ENCODE measurements at regions not wholly inside any gene's neighbourhood (a gene's known extent, or its start where the extent isn't known, plus 50 kb on each side); places are given as distances from the start of the nearest gene placed in this dataset.

DNA sequence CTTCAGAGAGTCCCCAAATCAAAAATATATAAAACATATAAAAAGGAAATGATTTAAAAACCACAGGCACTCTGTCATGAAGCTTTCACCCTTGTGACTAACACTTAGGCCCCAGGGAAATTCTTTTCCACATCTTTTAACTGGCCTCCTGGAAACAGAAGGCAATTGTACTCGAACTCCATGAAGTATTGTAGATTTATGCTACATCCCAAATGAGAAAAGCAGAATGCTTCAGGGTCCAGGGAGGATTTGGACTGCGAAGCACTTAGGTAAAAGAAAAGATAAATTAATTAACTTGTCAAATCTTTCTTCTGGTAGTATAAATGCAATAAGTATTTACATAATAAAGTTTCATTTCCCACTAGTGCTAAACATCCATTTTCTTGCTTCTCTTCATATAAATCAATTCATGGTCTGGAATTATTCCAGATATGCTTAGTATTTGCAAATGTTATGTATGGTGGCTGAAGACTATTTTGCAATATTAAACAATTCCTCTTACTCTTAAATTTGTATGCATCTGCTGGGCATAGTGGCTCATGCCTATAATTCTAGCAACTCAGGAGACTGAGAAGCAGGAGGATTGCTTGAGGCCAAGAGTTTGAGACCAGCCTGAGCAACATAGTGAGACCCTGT is 64.9 kb upstream of the ELL2 start:
- FAIRE-seq, result no peak
- Histone ChIP-seq H3K27ac (ENCODE audit: low read depth in 2 of 2, low read length in 2 of 2) (no peak overlapping the region), H3K27me3 (ENCODE audit: control insufficient read depth, insufficient read depth, low read length) (no peaks in the 10 kb centered on the region), H3K4me3 (ENCODE audit: low read length in 3 of 3) (no peak overlapping the region), H3K9me3 (ENCODE audit: control insufficient read depth in 2 of 3, insufficient read depth in 1 of 3, low read length in 3 of 3) (no peaks in the 10 kb centered on the region), H3K36me3 (ENCODE audit: control insufficient read depth in 2 of 3, insufficient read depth in 3 of 3, low read length in 3 of 3) (no peaks in the 10 kb centered on the region), H3K4me1 (ENCODE audit: control insufficient read depth in 2 of 3, insufficient read depth in 2 of 3, low read depth in 1 of 3, low read length in 3 of 3) (no peaks in the 10 kb centered on the region), H3K9ac (ENCODE audit: low read length in 3 of 3) (no peak overlapping the region)
- DNase-seq, result peak in 1 of 5 donors; percentile 2
- intact Hi-C loops (cut with DNase I), result no loop called here
- TF ChIP-seq, protein P1, sequence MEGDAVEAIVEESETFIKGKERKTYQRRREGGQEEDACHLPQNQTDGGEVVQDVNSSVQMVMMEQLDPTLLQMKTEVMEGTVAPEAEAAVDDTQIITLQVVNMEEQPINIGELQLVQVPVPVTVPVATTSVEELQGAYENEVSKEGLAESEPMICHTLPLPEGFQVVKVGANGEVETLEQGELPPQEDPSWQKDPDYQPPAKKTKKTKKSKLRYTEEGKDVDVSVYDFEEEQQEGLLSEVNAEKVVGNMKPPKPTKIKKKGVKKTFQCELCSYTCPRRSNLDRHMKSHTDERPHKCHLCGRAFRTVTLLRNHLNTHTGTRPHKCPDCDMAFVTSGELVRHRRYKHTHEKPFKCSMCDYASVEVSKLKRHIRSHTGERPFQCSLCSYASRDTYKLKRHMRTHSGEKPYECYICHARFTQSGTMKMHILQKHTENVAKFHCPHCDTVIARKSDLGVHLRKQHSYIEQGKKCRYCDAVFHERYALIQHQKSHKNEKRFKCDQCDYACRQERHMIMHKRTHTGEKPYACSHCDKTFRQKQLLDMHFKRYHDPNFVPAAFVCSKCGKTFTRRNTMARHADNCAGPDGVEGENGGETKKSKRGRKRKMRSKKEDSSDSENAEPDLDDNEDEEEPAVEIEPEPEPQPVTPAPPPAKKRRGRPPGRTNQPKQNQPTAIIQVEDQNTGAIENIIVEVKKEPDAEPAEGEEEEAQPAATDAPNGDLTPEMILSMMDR (IDR thresholded peaks at IDR 0.05; ENCODE audit: borderline replicate concordance, extremely low read depth, insufficient read depth), result no peak

GRCh38 chr5:96024683-96025475 is 63.2 kb upstream of the ELL2 start:
- Histone ChIP-seq H3K4me1 (ENCODE audit: control insufficient read depth in 2 of 3, insufficient read depth in 2 of 3, low read depth in 1 of 3, low read length in 3 of 3) (no peaks in the 10 kb centered on the region), H3K4me3 (ENCODE audit: low read length in 3 of 3) (no peak overlapping the region), H3K9me3 (ENCODE audit: control insufficient read depth in 2 of 3, insufficient read depth in 1 of 3, low read length in 3 of 3) (no peaks in the 10 kb centered on the region), H3K36me3 (ENCODE audit: control insufficient read depth in 2 of 3, insufficient read depth in 3 of 3, low read length in 3 of 3) (no peaks in the 10 kb centered on the region), H3K27ac (ENCODE audit: low read depth in 2 of 2, low read length in 2 of 2) (no peak overlapping the region), H3K27me3 (ENCODE audit: control insufficient read depth, insufficient read depth, low read length) (no peaks in the 10 kb centered on the region), H3K9ac (ENCODE audit: low read length in 3 of 3) (no peak overlapping the region)
- FAIRE-seq, result no peak
- intact Hi-C loops (cut with DNase I), result no loop called here
- DNase-seq, result no peak
- TF ChIP-seq, protein P1 (IDR thresholded peaks at IDR 0.05; ENCODE audit: borderline replicate concordance, extremely low read depth, insufficient read depth), result no peak

- Histone ChIP-seq H3K9ac (ENCODE audit: low read length in 3 of 3) (no peak overlapping the region), H3K4me3 (ENCODE audit: low read length in 3 of 3) (no peak overlapping the region), H3K27ac (ENCODE audit: low read depth in 2 of 2, low read length in 2 of 2) (no peak overlapping the region), H3K9me3 (ENCODE audit: control insufficient read depth in 2 of 3, insufficient read depth in 1 of 3, low read length in 3 of 3) (no peaks in the 10 kb centered on the region), H3K4me1 (ENCODE audit: control insufficient read depth in 2 of 3, insufficient read depth in 2 of 3, low read depth in 1 of 3, low read length in 3 of 3) (no peaks in the 10 kb centered on the region), H3K36me3 (ENCODE audit: control insufficient read depth in 2 of 3, insufficient read depth in 3 of 3, low read length in 3 of 3) (no peaks in the 10 kb centered on the region), H3K27me3 (ENCODE audit: control insufficient read depth, insufficient read depth, low read length) (no peaks in the 10 kb centered on the region)
- no peak for FAIRE-seq
- DNase-seq, result no peak
- intact Hi-C loops (cut with DNase I), result no loop called here
- TF ChIP-seq, protein P1 (IDR thresholded peaks at IDR 0.05; ENCODE audit: borderline replicate concordance, extremely low read depth, insufficient read depth), result no peak
Measured at GRCh38 chr5:96023518-96023917, 61.9 kb upstream of the ELL2 start.
